ENCODE measurements at regions not wholly inside any gene's neighbourhood (a gene's known extent, or its start where the extent isn't known, plus 50 kb on each side); places are given as distances from the start of the nearest gene placed in this dataset.

DNA sequence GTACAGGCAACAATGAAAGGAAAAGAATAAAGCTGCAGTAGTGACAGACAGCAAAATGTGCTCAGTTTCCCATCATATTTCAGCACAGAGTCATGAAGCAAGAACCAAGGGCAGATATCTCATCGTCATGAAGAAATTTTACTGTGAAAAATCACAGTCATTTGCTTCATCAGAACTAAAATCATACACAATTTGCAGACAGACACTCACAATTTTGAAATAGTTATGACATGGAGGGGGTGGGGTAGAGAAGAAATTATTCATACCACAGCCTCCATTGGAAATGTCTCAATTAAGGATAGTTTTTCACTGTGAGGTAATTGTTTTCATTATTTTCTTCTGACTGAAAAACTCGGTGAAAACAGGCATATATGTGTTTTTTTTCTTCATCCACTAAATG, 78.8 kb upstream of the CNTN3 start:
- Histone ChIP-seq H3K36me3 (replicated peaks in 1 of 2; ENCODE audit: control insufficient read depth in 1 of 2, insufficient read depth in 2 of 2, low read length in 1 of 2) (no peaks in the 10 kb centered on the region), H3F3A (replicated peaks; ENCODE audit: insufficient read depth) (no peaks in the 10 kb centered on the region), H2AFZ (ENCODE audit: low read depth) (no peak overlapping the region), H3K79me2 (ENCODE audit: insufficient read depth) (no peaks in the 10 kb centered on the region), H3K27ac (ENCODE audit: low read depth in 2 of 2, low read length in 1 of 2) (no peak overlapping the region), H3K4me1 (ENCODE audit: control insufficient read depth in 1 of 2, insufficient read depth in 2 of 2, low read depth in 1 of 2, low read length in 1 of 2) (no peaks in the 10 kb centered on the region), H3K4me2 (no peak overlapping the region), H3K4me3 (ENCODE audit: low read depth in 2 of 2, low read length in 1 of 2) (no peak overlapping the region), H3K9me3 (no peaks in the 10 kb centered on the region), H3K27me3 (ENCODE audit: insufficient read depth) (no peaks in the 10 kb centered on the region), H4K20me1 (ENCODE audit: insufficient read depth) (no peaks in the 10 kb centered on the region), H3K9ac (no peak overlapping the region), H3K9me2 (no peaks in the 10 kb centered on the region)
- WGBS (ENCODE audit: low lambda C conversion rate) = 33% methylated on average over 2 of the region's 2 CpGs
- ChIA-PET POLR2A (no interaction called here), CTCF (no interaction called here)
- TF ChIP-seq, protein P1, sequence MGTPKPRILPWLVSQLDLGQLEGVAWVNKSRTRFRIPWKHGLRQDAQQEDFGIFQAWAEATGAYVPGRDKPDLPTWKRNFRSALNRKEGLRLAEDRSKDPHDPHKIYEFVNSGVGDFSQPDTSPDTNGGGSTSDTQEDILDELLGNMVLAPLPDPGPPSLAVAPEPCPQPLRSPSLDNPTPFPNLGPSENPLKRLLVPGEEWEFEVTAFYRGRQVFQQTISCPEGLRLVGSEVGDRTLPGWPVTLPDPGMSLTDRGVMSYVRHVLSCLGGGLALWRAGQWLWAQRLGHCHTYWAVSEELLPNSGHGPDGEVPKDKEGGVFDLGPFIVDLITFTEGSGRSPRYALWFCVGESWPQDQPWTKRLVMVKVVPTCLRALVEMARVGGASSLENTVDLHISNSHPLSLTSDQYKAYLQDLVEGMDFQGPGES (IDR thresholded peaks at IDR 0.05; ENCODE audit: low read depth, low read length) = no peak
- no peak for TF ChIP-seq RXRA (IDR thresholded peaks at IDR 0.05; ENCODE audit: borderline replicate concordance, low read depth)
- TF ChIP-seq MEF2A (IDR thresholded peaks at IDR 0.05; ENCODE audit: borderline replicate concordance, low read depth) = no peak
- TF ChIP-seq, protein P2, sequence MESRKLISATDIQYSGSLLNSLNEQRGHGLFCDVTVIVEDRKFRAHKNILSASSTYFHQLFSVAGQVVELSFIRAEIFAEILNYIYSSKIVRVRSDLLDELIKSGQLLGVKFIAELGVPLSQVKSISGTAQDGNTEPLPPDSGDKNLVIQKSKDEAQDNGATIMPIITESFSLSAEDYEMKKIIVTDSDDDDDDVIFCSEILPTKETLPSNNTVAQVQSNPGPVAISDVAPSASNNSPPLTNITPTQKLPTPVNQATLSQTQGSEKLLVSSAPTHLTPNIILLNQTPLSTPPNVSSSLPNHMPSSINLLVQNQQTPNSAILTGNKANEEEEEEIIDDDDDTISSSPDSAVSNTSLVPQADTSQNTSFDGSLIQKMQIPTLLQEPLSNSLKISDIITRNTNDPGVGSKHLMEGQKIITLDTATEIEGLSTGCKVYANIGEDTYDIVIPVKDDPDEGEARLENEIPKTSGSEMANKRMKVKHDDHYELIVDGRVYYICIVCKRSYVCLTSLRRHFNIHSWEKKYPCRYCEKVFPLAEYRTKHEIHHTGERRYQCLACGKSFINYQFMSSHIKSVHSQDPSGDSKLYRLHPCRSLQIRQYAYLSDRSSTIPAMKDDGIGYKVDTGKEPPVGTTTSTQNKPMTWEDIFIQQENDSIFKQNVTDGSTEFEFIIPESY (IDR thresholded peaks at IDR 0.05; ENCODE audit: borderline replicate concordance, low read depth) = no peak
- TF ChIP-seq TAF1 (IDR thresholded peaks at IDR 0.05; ENCODE audit: borderline replicate concordance, low read depth, low read length) = no peak
- no peak for TF ChIP-seq FOSL2 (IDR thresholded peaks at IDR 0.05; ENCODE audit: borderline replicate concordance, low read depth)
- TF ChIP-seq SIN3A (IDR thresholded peaks at IDR 0.05; ENCODE audit: borderline replicate concordance, low read depth, low read length) = no peak
- DNase-seq = no peak

- H3K27ac ChIP-seq (ENCODE audit: low read depth in 2 of 2, low read length in 1 of 2) = no peak overlapping the region
- no peak for DNase-seq
- no peak overlapping the region for H3K9ac ChIP-seq
- ChIA-PET CTCF (no interaction called here), POLR2A (no interaction called here)
- H3K36me3 ChIP-seq (replicated peaks in 1 of 2; ENCODE audit: control insufficient read depth in 1 of 2, insufficient read depth in 2 of 2, low read length in 1 of 2) = no peaks in the 10 kb centered on the region
- H3K4me3 ChIP-seq (ENCODE audit: low read depth in 2 of 2, low read length in 1 of 2) = no peak overlapping the region
- no peaks in the 10 kb centered on the region for H3K9me3 ChIP-seq
- no peak overlapping the region for H3K4me2 ChIP-seq
- no peaks in the 10 kb centered on the region for H4K20me1 ChIP-seq (ENCODE audit: insufficient read depth)
- no peaks in the 10 kb centered on the region for H3K79me2 ChIP-seq (ENCODE audit: insufficient read depth)
- no peak overlapping the region for H2AFZ ChIP-seq (ENCODE audit: low read depth)
- H3K4me1 ChIP-seq (ENCODE audit: control insufficient read depth in 1 of 2, insufficient read depth in 2 of 2, low read depth in 1 of 2, low read length in 1 of 2) = no peaks in the 10 kb centered on the region
- H3K27me3 ChIP-seq (ENCODE audit: insufficient read depth) = no peaks in the 10 kb centered on the region
- H3F3A ChIP-seq (replicated peaks; ENCODE audit: insufficient read depth) = no peaks in the 10 kb centered on the region
- WGBS (ENCODE audit: low lambda C conversion rate) = 62% methylated on average over 7 of the region's 7 CpGs
- no peaks in the 10 kb centered on the region for H3K9me2 ChIP-seq
- TF ChIP-seq, protein P1 (IDR thresholded peaks at IDR 0.05; ENCODE audit: low read depth, low read length) = no peak
- no peak for TF ChIP-seq EP300 (IDR thresholded peaks at IDR 0.05; ENCODE audit: borderline replicate concordance in 1 of 2, low read depth in 1 of 2, low read length in 1 of 2)
- TF ChIP-seq JUND (IDR thresholded peaks at IDR 0.05) = no peak
- TF ChIP-seq RCOR1 (IDR thresholded peaks at IDR 0.05; ENCODE audit: low read length) = no peak
- no peak for TF ChIP-seq TCF12 (IDR thresholded peaks at IDR 0.05)
- TF ChIP-seq GABPA (IDR thresholded peaks at IDR 0.05; ENCODE audit: low read depth) = no peak
- TF ChIP-seq USF1 (IDR thresholded peaks at IDR 0.05; ENCODE audit: borderline replicate concordance, low read depth) = no peak
- TF ChIP-seq FOSL2 (IDR thresholded peaks at IDR 0.05; ENCODE audit: borderline replicate concordance, low read depth) = no peak
- no peak for TF ChIP-seq REST (IDR thresholded peaks at IDR 0.05; ENCODE audit: low read depth, low read length)
- TF ChIP-seq, protein P3, sequence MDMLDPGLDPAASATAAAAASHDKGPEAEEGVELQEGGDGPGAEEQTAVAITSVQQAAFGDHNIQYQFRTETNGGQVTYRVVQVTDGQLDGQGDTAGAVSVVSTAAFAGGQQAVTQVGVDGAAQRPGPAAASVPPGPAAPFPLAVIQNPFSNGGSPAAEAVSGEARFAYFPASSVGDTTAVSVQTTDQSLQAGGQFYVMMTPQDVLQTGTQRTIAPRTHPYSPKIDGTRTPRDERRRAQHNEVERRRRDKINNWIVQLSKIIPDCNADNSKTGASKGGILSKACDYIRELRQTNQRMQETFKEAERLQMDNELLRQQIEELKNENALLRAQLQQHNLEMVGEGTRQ (IDR thresholded peaks at IDR 0.05; ENCODE audit: borderline replicate concordance, low read depth, low read length) = no peak
- TF ChIP-seq PBX3 (IDR thresholded peaks at IDR 0.05) = no peak
- no peak for TF ChIP-seq POLR2AphosphoS5 (IDR thresholded peaks at IDR 0.05; ENCODE audit: low read depth, low read length)
Measured at GRCh38 chr3:74691946-74692345, 77.5 kb upstream of the CNTN3 start.

All from SK-N-SH (cell line).